GM19025 (cell line): ENCODE measurements at regions not wholly inside any gene's neighbourhood (a gene's known extent, or its start where the extent isn't known, plus 50 kb on each side); places are given as distances from the start of the nearest gene placed in this dataset.
A peak's percentile ranks its signal among the peaks of the same experiment; 100 is the strongest.
"Not testable (repeated sequence)": the region's sequence is repeated elsewhere in the genome, so short reads cannot be mapped to it uniquely, and the experiment has no call there.

ENCODE experiments used
- ATAC-seq: cut with Tn5 transposase; IDR thresholded peaks from one replicate; pipeline ENCODE4 v1.9.1; 2021; ENCODE audit warnings: mild to moderate bottlenecking, low read depth, moderate library complexity; ENCODE audit not compliant: unreplicated experiment

DNA sequence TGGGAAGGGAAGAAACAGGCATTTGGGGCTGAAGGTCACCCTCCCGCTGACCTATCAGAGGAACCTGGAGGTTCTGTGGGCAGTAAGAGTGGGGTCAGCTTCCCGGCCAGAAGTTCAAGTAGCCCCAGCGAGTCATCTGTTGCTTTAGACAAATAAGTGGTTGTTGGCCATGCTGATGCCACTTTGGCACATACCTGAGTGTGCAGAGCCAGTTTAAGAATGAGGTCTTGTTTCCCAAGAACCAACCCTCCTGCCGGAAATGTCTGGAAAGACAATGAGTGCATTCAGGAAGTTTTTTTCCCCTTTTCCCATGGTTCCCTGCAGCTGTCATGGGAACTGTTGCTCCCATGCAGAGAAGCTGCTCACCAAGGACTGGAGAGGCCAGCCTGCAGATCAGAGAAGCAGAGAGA is 166.7 kb downstream of the ZNF621 start:
- no peak for ATAC-seq

DNA sequence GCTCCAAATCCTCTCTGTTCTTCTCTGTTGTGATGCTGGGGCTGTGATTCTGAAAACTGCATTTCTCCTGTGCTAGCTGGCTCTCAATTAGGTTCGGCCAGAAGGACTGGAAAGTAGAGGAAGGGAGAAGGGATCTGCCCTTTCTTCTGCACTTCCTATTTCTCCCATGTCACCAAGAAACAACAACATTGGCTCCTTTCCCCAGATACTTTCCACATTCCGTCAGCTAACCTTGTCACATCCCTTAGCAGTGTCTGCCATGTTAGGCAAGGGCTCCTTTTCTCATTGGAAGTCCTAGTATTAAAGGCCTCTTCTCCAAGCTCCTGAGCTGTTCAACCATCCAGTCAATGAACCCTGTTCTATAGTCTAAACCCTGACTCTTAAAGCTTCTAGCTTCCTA is 171.1 kb downstream of the ZNF621 start:
- no peak for ATAC-seq

DNA sequence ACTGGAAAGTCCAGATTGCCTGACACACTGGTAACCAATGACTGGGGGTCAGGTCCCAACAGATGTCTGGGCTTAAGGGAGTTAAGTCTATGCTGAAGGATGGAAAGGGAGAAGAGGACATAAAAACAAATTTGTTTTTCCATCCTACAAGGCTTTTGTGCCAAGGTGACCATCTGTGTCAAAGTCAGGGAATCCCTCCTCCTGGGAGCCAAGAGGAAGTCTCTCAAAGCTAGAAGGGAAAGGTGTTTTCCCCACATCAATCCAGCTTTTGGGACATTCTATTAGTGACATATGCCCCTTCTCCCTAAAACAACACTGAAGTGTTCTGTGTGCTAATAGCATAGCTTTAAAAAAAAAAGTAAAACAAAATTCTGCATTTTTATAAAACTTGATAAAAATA is 173.9 kb downstream of the ZNF621 start:
- ATAC-seq = not testable (repeated sequence)

DNA sequence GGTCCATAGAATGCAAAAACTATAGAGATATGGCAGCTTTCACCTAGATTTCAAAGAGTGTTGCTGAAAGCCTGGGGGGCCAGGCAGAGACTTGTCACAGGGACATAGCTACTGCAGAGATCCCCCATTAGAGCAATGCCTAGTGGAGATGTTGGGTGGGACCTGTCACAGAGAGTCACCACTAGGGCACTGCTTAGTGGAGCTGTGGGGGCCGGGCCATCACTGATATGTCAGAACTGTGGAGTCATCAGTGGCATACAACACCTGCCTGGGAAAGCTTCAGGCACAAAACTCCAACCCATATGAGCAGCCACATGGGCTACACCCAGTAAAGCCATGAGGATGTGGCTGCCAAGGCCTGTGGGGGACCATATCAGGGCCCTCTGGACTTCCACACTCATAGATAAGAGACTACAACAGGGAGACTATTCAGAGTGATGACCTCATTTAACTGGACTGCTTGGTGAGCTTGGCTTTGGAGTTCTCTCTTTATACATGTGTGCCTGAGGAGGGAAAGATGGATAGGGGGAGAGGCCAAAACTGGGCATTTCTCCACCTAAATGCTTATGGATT is 176.3 kb downstream of the ZNF621 start:
- ATAC-seq = no peak

DNA sequence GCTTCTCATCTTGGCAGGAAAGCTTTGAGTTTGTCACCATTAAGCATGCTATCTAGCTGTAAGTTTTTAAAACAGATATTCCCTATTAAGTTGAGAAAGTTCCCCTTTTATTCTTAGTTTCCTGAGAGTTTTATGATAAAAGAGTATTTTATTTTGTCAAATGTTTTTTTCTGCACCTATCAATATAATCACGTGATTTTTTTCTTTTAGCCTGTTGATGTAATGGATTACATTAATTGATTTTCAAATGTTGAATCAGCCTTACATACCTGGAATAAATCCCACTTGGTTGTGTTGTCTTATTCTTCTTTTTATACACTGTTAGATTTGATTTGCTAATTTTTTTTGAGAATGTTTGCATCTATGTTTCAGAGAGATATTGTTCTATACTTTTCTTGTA is 179.5 kb downstream of the ZNF621 start:
- no peak for ATAC-seq

DNA sequence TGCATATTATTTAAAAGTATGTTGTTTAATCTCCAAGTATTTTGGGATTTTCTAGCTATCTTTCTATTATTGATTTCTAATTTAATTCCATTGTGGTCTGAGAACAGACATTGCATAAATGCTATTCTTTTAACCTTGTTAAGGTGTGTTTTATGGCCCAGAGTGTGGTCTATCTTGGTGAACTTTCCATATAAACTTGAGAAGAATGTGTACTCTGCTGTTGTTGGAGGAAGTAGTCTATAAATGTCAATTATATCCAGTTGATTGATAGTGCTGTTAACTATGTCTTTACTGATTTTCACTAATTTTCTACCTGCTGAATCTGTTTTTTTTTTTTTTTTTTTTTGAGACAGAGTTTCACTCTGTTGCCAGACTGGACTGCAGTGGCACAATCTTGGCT is 180.9 kb downstream of the ZNF621 start:
- no peak for ATAC-seq

DNA sequence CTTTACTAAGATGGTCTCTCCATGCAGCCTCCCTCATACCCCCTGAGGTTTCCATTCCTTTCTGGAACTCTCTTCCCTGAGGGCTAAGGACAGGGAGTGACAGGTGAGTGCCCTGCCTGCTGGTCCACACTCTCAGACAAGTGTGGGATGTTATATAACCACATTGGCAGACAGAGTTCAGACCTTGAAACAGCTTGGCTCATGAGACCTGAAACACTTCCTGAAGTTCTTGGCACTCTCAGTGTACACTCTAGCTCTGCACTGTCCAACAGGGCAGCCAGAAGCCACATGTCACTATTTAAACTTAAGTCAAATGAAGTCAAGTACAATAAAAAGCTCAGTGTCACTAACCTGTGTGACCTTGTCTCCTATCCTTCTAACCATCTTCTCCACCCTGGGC is 188.5 kb downstream of the ZNF621 start:
- no peak for ATAC-seq

DNA sequence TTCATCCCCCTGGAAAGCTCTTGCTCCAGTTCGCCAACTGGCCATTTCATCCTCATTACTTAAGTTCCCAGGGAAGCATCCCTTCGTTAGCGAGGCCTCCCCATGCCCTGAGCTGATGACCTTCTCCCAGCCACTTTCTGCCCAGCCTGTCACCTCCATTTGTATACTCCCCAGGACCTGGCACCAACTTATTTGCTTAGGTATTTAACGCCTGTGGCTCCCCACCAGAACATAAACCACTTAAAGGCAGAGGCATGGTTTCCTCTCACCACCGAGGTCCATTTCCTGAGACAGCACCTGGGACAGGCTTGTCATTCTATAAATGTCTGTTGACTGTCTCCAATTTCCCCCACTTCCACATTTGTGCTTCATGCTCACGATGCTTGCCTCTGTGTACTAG is 189.0 kb downstream of the ZNF621 start:
- ATAC-seq = no peak

DNA sequence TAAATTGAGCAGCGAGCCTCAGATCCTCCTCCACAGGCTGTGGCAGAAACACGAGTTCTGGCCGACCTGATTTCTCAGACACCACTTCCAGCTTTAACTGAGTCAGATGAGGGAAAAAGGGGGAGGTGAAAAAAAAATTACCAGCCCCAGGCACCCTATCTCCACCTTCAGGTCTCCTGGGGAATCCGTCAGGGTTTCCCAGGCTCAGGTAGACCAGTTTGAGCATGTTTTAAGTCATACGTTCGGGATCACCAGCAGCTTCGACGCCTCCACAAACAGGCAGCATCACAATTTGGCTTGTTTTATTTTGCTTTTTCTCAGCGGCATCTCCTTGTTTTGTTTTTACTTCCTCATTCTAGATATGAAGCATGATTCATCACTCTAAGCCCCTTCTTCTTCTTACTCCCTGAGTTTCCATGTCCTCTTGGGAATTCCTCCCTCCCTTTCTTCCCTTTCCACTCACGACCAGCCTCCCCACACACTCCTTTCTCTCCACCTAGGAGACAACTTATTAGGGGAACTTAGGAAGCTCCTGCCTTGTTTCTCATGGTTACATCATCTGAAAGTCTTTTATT is 190.1 kb downstream of the ZNF621 start:
- no peak for ATAC-seq

DNA sequence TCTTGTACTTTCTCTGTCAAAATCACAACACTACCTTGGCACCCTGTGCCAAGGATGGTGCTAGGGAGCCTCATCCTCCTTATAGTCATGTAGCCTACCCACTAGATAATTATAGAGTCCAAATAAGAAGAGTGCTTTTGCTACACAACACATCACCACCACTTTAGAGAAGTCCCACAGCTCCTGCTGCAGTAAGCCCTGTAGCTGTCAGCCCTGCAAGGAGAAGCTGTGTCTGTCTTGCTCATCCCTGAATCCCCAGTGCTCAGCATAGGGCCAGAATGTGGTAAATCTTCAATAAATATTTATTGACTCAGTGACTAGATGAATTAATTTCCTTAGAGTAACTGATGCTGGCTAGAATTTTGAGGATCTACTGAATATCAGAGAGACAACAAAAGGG is 190.8 kb downstream of the ZNF621 start:
- no peak for ATAC-seq

DNA sequence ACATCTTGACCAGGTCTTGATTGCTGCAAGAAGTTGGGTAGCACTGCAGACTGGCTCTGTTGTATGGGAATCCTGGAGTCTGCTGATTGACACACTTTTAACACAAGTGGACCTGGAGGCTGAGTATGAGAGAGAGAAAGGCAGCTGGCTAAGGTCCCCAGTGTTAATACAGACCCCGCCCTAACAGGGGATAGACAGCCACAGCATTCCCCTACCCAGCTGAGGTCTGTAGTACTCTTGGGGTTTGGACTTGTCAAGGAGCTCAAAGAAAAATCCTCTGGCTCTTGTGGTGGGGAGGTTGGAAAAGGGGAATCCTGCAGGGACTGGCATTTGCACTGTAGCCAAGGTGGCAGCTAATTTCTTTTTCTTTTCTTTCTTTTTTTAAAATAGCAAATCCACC is 192.7 kb downstream of the ZNF621 start:
- no peak for ATAC-seq

DNA sequence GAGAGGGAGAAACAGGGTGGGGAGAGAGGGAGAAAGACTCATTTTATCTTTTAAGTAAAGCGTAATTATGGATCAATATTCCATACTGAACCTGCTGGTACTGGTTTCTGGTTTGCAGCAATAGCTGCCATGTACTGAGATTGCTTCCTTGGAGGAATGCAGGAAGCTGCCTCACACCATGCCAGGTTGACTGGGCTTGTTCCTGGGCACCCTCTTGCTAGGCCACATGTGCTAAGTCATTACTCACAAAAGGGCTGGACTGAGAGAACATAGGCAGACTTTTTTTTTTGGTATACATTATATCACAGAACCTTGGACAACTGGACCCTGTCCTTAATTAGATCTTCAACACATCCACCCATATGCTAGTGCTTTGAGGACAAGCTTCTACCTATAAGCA is 193.4 kb downstream of the ZNF621 start:
- ATAC-seq = peak; percentile 14

DNA sequence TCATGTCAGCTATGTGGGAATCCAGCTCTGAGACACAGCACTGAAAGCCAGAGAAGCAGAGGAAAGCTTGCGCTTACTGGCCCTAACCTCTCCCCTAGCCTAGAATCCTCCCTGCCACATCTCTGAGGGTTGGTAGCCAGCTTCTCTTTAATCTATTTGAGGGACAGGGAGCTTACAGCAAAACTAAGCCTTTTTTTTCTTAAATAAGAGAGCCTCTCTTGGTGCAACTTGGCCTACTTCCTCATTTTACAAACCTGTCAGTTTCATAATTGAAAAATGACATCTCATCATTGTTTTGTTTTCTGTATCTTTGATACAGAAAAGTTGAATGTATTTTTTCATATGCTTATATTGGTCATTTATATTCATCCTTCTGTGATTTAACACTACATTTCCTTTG is 193.9 kb downstream of the ZNF621 start:
- peak; percentile 75 for ATAC-seq

DNA sequence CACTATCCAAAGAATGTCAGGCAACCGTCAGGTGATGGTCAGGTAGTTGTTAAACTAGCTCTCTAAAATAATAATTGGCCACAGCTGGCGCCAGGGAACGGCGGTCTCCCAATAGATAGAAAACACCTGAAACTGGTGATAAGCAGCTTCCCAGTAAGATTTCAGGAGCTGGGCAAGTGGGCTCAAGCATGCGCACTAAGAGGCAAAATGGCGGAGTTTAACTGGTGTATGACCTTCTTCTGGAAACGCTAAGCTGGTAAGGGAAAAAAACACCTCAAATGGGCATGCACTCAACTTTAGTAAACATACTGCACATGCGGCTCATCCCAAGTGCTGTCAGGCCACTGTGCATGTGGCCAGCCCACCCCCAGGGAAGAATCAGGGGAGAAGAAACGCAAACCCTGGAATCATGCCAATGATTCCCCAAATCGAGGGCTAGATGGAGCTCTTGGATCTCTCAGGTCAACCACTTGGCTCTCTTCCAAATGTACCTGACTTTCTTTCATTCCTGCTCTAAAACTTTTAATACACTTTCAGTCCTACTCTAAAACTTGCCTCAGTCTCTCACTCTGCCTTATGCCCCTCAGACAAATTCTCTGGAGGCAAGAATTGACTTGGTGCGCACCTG is 195.0 kb downstream of the ZNF621 start:
- no peak for ATAC-seq

DNA sequence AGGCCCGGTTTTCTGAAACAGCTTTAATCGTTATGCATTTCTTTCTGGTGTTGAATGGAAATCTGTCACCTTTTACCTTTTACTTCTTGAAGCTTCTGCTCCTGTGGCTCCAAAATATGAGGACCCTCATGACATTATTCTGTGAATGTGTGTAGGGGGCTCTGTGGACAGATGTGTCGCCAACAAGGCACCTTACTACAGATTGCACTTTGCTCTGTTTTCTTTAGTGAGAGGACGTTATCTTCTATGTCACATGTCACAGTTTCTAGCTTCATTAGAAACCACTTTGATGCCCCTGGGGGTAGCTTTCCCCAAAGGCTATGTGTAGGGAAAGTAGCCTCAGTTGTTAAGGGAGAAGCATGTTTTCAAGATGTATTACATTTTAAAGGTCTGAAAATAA is 195.6 kb downstream of the ZNF621 start:
- ATAC-seq = no peak

DNA sequence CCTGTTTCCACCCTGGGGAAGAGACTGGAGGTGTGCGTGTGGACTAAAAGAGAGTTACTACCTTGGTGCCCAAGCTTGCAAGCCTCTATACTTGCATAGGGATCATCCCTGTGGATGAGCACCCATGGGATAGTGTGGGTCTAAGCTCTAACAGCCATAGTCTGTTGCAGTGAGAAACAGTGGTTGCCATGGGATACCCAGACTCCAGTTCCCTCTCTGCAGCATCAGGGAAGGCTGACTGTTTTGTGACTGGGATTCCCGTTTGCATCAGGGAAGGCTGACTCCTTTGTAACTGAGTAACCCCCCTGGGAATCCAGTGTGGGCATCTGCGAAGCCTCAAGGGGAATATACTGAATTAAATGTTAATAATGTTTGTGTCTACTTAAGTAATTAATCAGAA is 196.1 kb downstream of the ZNF621 start:
- ATAC-seq = no peak

DNA sequence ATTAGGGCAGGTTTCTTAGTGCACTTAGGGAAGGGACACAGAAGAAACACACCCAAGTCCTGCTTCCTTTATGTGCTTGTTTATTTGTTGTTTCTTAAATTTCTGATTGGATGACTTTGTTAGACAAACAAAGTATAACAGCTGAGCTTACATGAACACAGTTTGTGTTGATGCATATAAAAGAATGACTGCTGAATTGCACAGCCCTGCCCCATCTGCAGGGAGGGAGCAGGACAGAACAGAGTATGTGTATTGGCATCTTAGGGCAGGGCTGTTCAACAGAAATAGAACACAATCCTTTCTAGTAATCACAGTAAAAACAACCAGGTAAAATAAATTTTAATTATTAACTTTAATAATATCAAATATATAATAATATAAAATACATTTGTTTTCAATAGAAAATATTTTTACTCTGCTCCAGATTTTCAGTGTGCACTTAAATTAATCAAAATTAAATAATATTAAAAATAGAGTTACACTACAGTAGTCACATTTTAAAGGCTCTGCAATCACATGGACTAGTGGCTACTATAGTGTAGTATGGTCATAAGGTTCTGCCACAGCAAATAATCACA is 198.4 kb downstream of the ZNF621 start:
- no peak for ATAC-seq

DNA sequence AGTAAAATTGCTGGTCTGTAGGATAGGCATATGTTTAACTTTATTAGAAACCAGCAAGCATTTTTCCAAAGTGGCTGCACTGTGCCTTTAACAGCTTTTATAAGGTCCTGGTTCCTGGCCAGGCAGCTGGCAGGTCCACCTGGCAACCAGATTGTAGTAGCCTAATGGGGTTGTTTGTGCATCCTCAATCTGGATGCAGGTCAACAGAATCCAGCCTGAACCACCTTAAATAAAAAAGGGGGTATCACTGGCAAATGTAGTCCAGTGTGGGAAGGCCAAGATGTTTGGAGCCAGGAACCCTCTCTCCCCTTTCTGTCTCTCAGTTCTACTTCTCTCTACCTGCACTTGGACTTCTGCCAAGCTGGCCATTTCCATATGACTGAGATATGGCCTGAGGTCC is 200.3 kb downstream of the ZNF621 start:
- no peak for ATAC-seq

DNA sequence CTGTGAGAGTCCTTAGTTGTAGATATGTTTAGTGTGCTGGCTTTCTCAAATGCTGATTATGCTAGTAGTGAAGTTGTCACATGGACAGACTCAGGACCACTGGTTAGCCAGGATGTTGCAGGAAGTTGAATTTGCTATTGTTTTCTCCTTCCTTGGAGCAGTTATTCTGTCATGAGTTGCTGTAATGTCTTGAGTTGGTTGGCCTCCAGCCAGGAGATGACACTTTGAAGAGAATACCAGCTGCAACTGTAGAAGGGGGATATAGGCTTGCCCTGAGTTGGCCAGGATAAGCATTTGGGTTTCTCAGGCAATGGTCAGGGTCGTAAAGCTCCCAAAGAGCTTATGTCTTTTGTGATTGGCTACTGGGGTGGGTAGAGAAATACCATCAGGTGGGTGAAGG is 206.7 kb downstream of the ZNF621 start:
- no peak for ATAC-seq

DNA sequence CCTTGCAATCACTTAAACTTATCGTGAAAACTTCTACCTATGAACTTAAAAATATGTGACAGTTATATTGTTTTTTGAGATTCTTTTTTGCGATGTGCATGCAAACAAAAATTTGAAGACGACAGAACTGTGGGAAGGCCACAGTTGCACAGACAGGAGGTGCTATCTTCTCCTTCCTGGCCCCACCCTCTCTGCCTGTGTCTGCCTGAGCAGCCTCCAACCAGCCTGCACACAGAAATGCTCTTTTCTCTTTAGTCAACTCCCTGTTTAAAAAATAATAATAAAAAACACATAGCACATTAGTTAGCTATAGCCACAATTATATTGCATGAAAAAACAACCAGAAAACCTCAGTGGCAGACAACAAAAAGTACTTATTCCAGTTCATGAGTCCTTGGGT is 212.2 kb downstream of the ZNF621 start:
- ATAC-seq = no peak

DNA sequence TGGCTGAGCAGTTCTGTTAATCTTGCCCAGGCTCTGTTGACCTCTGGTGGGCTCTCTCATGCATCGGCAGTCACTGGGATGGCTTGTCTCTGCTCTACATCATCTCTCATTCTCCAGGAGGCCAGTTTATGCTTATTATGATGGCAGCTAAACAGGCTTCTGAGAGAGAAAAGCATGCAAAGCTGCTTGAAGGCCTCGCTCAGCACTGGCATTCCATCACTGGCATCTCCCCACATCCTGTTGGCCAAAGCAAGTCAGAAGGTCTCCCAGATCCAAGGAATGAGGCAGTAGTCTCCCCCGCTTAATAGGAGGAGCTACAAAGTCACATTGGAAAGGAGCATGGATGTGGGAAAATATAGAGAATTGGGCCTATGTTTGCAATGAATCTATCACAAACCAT is 212.6 kb downstream of the ZNF621 start:
- ATAC-seq = no peak

DNA sequence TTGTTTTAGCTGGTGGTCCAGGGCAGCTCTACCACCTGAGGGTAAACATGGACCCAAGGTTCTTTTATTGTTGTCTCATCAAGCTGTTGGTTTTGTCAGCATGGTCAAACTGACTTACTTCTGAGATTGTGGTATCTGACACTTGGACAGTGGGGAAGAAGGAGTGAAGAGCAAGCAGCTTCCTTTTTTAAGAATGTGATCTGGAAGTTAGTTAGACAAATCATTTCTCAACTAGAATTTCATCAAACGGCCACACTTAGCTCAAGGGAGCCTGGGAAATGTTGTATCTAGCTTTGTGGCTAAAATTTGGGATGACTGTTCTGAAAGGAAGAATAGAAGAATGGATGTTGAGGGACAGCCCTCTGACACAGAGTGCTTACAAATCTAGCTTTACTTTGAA is 215.2 kb downstream of the ZNF621 start:
- ATAC-seq = no peak
